ENCODE measurements at regions not wholly inside any gene's neighbourhood (a gene's known extent, or its start where the extent isn't known, plus 50 kb on each side); places are given as distances from the start of the nearest gene placed in this dataset.

GRCh38 chr10:63066606-63067005 is 66.5 kb upstream of the NRBF2 start:
- no peak for DNase-seq (ENCODE audit: low spot score, unreplicated experiment)
- H3K4me3 Mint-ChIP-seq (ENCODE audit: low read depth): no peak overlapping the region
- no peak for TF ChIP-seq CTCF (IDR thresholded peaks at IDR 0.05; ENCODE audit: unreplicated experiment)
- no peaks in the 10 kb centered on the region for H3K36me3 Mint-ChIP-seq (ENCODE audit: insufficient read depth)
- H3K27me3 Mint-ChIP-seq: peaks cover 3% of the 10 kb centered on the region
- peaks cover 3% of the 10 kb centered on the region for H3K4me1 Mint-ChIP-seq (ENCODE audit: low read depth)
- H3K9me3 Mint-ChIP-seq (ENCODE audit: low read depth): no peaks in the 10 kb centered on the region
- H3K27ac Mint-ChIP-seq: no peak overlapping the region

GRCh38 chr10:63064706-63065105 is 68.4 kb upstream of the NRBF2 start:
- DNase-seq (ENCODE audit: low spot score, unreplicated experiment): no peak
- peaks cover 3% of the 10 kb centered on the region for H3K4me1 Mint-ChIP-seq (ENCODE audit: low read depth)
- peaks cover 3% of the 10 kb centered on the region for H3K27me3 Mint-ChIP-seq
- no peaks in the 10 kb centered on the region for H3K9me3 Mint-ChIP-seq (ENCODE audit: low read depth)
- TF ChIP-seq CTCF (IDR thresholded peaks at IDR 0.05; ENCODE audit: unreplicated experiment): no peak
- no peak overlapping the region for H3K27ac Mint-ChIP-seq
- no peaks in the 10 kb centered on the region for H3K36me3 Mint-ChIP-seq (ENCODE audit: insufficient read depth)
- H3K4me3 Mint-ChIP-seq (ENCODE audit: low read depth): no peak overlapping the region

- no peak for TF ChIP-seq CTCF (IDR thresholded peaks at IDR 0.05; ENCODE audit: unreplicated experiment)
- Mint-ChIP-seq H3K9me3 (ENCODE audit: low read depth) (no peaks in the 10 kb centered on the region), H3K27me3 (no peaks in the 10 kb centered on the region), H3K4me1 (ENCODE audit: low read depth) (no peaks in the 10 kb centered on the region), H3K4me3 (ENCODE audit: low read depth) (no peak overlapping the region), H3K27ac (no peak overlapping the region), H3K36me3 (ENCODE audit: insufficient read depth) (no peaks in the 10 kb centered on the region)
- no peak for DNase-seq (ENCODE audit: low spot score, unreplicated experiment)
Measured at GRCh38 chr10:63058236-63058635, 74.9 kb upstream of the NRBF2 start.

- no peak overlapping the region for H3K4me3 Mint-ChIP-seq (ENCODE audit: low read depth)
- H3K9me3 Mint-ChIP-seq (ENCODE audit: low read depth): no peaks in the 10 kb centered on the region
- H3K27me3 Mint-ChIP-seq: no peaks in the 10 kb centered on the region
- no peaks in the 10 kb centered on the region for H3K36me3 Mint-ChIP-seq (ENCODE audit: insufficient read depth)
- no peak for DNase-seq (ENCODE audit: low spot score, unreplicated experiment)
- H3K4me1 Mint-ChIP-seq (ENCODE audit: low read depth): no peaks in the 10 kb centered on the region
- H3K27ac Mint-ChIP-seq: no peak overlapping the region
- no peak for TF ChIP-seq CTCF (IDR thresholded peaks at IDR 0.05; ENCODE audit: unreplicated experiment)
Measured at GRCh38 chr10:63057509-63057908, 75.6 kb upstream of the NRBF2 start.

- H3K36me3 Mint-ChIP-seq (ENCODE audit: insufficient read depth): no peaks in the 10 kb centered on the region
- no peaks in the 10 kb centered on the region for H3K4me1 Mint-ChIP-seq (ENCODE audit: low read depth)
- DNase-seq (ENCODE audit: low spot score, unreplicated experiment): no peak
- H3K4me3 Mint-ChIP-seq (ENCODE audit: low read depth): no peak overlapping the region
- H3K9me3 Mint-ChIP-seq (ENCODE audit: low read depth): no peaks in the 10 kb centered on the region
- H3K27ac Mint-ChIP-seq: no peak overlapping the region
- H3K27me3 Mint-ChIP-seq: no peaks in the 10 kb centered on the region
- no peak for TF ChIP-seq CTCF (IDR thresholded peaks at IDR 0.05; ENCODE audit: unreplicated experiment)
Measured at GRCh38 chr10:63055705-63056104, 77.4 kb upstream of the NRBF2 start.

Measured in progenitor cell of endocrine pancreas (in vitro differentiated cells).